ELR (cell line): ENCODE measurements at regions not wholly inside any gene's neighbourhood (a gene's known extent, or its start where the extent isn't known, plus 50 kb on each side); places are given as distances from the start of the nearest gene placed in this dataset.
"Not testable (repeated sequence)": the region's sequence is repeated elsewhere in the genome, so short reads cannot be mapped to it uniquely, and the experiment has no call there.

Experiments used
- DNase-seq: peaks from one replicate; pipeline ENCODE4 v3.0.0-alpha.2; 2015; ENCODE audit warnings: low read depth

DNA sequence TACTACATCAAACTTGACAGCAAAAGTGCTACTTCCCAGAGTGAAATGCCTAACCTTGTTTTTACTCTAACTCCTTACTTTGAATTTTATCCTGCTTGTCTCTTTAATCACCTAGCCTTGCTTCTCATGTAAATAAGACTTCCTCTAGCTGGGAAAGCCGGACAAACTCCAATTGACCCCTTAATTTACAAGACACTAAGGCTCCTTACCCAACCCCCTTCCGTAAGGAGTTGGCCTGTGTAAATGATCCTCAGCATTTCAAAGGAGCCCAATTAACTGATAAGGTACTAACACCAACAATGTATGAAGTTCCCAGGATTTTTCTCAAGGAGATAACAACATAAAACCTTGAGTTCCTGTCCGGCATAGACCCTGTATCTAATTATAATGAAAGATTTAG lies 1728.4 kb downstream of the BRINP3 start:
- not testable (repeated sequence) for DNase-seq

GRCh38 chr1:188752027-188752426 lies 1725.6 kb downstream of the BRINP3 start:
- not testable (repeated sequence) for DNase-seq

GRCh38 chr1:188757747-188758146 lies 1719.9 kb downstream of the BRINP3 start:
- not testable (repeated sequence) for DNase-seq

- no peak for DNase-seq
These were observed 1716.4 kb downstream of the BRINP3 start for GRCh38 chr1:188761226-188761625.

- no peak for DNase-seq
These were observed 1715.4 kb downstream of the BRINP3 start for GRCh38 chr1:188762166-188762743.

DNA sequence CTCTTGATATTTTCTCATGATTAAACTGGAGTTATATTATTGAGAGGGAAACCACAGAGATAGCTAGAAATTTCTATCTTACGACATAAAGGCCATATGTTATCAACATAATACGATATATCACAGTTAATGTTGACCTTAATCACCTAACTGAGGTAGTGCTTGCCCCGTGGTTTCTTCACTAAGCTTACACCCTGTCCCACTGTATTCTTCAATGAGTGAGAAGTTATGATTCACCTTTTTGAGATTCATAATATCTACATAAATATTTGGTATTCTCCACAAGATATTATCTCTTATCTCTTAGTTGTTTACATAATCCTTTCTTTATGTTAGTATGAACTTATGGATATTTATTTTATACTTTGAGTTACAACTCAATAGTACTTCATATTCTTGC lies 1714.1 kb downstream of the BRINP3 start:
- no peak for DNase-seq

DNA sequence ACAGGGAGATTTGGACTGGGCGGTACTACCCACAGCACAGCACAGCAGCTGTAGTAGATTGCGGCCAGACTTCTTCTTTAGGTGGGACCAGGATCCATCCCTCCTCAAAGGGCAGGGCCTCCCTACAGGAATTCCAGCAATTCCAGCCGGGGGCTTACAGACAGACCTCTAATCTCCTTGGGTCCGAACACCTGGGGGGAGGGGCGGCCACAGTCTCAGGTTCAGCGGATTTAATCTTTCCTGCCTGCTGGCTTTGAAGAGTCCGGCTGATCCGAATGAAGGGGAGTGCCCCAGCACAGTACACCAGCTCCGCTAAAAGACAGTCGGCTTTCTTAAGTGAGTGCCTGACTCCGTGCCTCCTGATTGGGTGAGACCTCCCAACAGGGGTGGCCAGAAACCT lies 1708.5 kb downstream of the BRINP3 start:
- no peak for DNase-seq

DNA sequence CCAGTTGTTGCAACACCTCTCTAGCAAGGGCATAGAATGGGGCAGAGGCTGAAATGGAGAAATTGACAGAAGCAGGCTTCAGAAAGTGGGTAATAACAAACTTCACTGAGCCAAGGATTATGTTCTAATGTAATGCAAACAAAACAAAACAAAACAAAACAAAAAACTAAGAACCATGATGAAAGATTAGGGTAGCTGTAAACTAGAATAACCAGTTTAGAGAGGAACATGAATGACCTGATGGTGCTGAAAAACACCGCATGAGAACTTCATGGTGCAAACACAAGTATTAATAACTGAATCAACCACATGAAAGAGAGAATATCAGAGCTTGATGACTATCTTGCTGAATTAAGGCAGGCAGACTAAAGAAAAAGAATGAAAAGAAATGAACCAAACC lies 1707.7 kb downstream of the BRINP3 start:
- DNase-seq = no peak

DNA sequence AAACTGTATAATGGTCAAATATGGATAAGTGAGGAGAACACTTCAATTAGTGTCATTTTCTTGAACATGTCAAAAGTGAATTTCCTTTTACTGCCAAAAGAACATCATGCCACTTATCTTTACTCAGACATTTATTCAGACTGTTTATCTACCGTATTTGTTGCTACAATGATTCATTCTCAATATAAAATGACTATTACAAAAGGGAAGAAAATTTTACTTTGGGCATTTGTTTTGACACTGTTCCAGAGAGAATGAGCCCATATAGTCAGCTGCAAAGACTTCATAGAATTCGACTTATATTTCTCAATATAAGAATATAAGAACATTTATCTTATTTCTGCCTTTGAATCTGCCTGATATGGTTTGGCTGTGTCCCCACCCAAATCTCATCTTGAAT lies 1699.1 kb downstream of the BRINP3 start:
- DNase-seq = no peak

- DNase-seq = peak; percentile 75
These were observed 1695.3 kb downstream of the BRINP3 start for GRCh38 chr1:188782220-188782841.

DNA sequence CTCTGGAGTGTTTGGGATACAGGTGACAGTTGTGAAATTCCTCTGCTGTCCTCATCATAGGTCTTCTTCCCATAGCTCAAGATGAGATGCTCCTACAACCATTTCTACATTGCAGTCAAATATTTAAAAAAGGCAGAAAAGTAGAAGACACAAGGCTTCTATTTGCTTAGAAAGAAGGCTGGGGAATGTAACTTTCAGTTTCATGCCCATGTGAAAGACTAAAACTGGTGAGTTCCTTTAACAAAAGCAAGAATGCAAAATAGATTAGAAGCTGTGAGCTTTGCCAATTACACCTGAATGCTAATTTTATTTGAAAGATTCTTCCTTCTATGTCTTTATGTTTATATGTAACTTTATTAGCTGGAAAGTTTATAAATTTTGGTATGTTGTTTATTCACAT lies 1682.7 kb downstream of the BRINP3 start:
- no peak for DNase-seq

DNA sequence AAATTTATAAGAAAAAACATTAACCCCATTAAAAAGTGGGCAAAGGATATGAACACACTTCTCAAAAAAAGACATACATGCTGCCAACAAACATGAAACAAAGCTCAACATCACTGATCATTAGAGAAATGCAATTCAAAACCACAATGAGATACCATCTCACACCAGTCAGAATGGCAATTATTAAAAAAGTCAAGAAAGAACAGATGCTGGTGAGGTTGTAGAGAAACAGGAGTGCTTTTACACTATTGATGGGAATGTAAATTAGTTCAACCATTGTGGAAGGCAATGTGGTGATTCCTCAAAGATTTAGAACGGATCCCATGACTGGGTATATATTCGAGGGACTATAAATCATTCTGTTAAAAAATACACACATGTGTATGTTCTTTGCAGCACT lies 1665.5 kb downstream of the BRINP3 start:
- not testable (repeated sequence) for DNase-seq

GRCh38 chr1:188812836-188813573 lies 1664.7 kb downstream of the BRINP3 start:
- DNase-seq = not testable (repeated sequence)

DNA sequence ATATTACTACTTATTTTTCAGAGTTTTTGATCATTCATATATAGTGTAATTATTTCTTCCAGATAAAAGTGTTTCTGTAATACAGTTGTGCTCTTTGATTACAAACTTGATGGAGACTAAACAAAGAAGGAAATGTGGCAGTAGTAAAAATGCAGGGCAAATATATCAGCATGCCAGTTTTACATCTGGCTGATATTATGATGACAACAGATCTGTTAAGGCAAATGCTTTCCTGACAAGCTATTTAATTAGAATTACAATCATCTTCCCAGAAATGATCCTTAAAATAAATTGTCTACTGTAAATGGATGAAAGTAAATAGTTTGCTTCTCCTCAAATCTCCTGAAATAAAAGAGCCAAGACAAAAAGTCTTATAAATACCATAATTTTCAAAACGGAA lies 1659.8 kb downstream of the BRINP3 start:
- DNase-seq = no peak

DNA sequence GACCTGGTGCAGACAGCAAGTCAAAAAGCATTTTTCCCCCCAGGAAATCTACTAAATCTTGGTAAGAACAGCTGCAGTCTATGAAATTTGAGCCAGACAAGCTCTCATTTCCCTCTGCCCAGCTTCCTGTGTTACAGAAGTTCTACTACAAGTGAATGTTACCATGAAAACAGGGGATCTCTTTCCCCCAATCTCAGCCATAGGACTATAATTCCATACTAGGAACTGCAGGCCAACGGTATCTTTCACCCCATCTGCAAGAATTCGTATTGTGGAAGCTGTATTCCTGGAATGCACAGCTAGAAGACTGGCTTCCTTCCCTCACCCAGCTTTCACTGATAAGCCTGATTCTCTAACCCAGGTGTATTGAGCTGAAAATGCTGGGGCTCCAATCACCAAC lies 1655.4 kb downstream of the BRINP3 start:
- DNase-seq = peak; percentile 19

- peak; percentile 40 for DNase-seq
These were observed 1652.2 kb downstream of the BRINP3 start for GRCh38 chr1:188825471-188825870.

- DNase-seq = no peak
These were observed 1650.9 kb downstream of the BRINP3 start for GRCh38 chr1:188826800-188827199.

DNA sequence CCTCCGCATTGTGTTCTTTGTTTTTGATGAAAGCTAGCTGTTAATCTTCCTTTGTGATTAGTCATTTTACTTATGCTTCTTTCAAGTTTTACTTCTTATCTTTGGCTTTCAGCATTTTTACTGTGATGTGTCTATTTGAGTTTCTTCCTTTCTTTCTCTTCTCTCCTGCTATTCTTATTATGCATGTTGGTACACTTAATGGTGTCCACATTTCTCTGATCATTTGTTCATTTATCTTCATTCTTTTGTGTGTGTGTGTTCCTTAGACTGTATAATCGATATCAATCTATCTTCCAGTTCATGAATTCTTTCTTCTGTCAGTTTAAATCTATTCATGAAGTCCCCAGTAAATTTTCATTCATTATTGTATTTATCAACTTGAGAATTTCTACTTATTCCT lies 1650.3 kb downstream of the BRINP3 start:
- no peak for DNase-seq

DNA sequence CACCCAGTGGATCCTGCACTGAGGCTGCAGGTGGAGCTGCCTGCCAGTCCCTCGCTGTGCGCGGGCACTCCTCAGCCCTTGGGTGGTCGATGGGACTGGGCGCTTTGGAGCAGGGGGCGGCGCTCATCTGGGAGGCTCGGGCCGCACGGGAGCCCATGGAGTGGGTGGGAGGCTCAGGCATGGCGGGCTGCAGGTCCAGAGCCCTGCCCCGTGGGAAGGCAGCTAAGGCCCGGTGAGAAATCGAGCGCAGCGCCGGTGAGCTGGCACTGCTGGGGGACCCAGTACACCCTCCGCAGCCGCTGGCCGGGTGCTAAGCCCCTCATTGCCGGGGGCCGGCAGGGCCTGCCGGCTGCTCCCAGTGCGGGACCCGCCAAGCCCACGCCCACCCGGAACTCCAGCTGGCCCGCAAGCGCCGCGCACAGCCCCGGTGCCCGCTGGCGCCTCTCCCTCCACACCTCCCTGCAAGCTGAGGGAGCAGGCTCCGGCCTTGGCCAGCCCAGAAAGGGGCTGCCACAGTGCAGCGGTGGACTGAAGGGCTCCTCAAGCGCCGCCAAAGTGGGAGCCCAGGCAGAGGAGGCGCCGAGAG lies 1636.5 kb downstream of the BRINP3 start:
- not testable (repeated sequence) for DNase-seq

GRCh38 chr1:188846468-188846867 lies 1631.2 kb downstream of the BRINP3 start:
- no peak for DNase-seq

GRCh38 chr1:188857526-188858087 lies 1620.1 kb downstream of the BRINP3 start:
- no peak for DNase-seq

- DNase-seq = no peak
These were observed 1610.0 kb downstream of the BRINP3 start for GRCh38 chr1:188867614-188868013.

DNA sequence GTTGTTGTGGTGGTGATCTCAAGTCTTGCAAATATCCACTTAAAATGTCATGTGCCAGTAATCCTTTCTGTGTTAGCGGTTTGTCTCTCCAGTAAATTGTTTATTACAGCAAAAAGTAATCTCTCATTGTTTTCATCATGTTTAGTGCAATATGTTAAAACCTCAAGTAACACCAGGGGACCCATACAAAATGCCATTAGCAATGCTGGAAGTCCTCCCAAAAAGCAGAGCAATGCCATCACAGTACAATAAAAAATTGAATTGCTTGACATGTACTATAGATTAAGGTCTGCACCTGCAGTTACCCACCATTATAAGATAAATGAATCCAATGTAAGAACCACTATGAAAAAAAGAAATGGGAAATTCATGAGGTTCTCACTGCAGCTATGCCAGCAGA lies 1606.5 kb downstream of the BRINP3 start:
- DNase-seq = no peak
